K562 (cell line): ENCODE measurements at regions not wholly inside any gene's neighbourhood (a gene's known extent, or its start where the extent isn't known, plus 50 kb on each side); places are given as distances from the start of the nearest gene placed in this dataset.

Experiments used
- ATAC-seq: fragments of 200-7000 bp; cut with Tn5 transposase; 3 replicates; pipeline ENCODE4 v1.9.1; 2020; ENCODE audit warnings: moderate library complexity
- BruUV-seq: library from RNA; stranded (reverse); fragments of 400-500 nt; replicated peaks from 2 replicates; lab custom pipeline; 2021; lab: Mats Ljungman, UMichigan
- CTCF ChIA-PET: fragments of 300-600 bp; formaldehyde crosslinking; extraction: SDS; loops from one replicate; lab custom pipeline; 2021; ENCODE audit warnings: low intra/inter-chr PET ratio; lab: Yijun Ruan, JAX
- POLR2A ChIA-PET: fragments of 300-600, 350-650 bp; sonication (Branson Sonifier 250); formaldehyde crosslinking; extraction: SDS; loops from one replicate; lab custom pipeline; 2021; ENCODE audit warnings: antibody characterized with exemption, inconsistent platforms; lab: Yijun Ruan, JAX
- DNase-seq, 4 experiments: peaks; one replicate each; pipeline versions ENCODE4 v3.0.0 to v3.0.0-alpha.2; 2011 to 2018; ENCODE audit warnings: low spot score in 3 of 4, mixed read lengths in 3 of 4; ENCODE audit errors: extremely low read depth in 1 of 4
- FAIRE-seq: peaks from 2 replicates; lab custom pipeline; 2011; peaks lifted over from hg19 to GRCh38; lab: Jason Lieb, UNC
- H2AFZ ChIP-seq: 2 replicates; pipeline ENCODE4 v1.6.0; 2011; ENCODE audit warnings: low read depth, low read length, control low read depth, inconsistent platforms
- H3K27ac ChIP-seq: fragments of 200-600 bp; 3 replicates; pipeline ENCODE4 v1.8.0; 2011; ENCODE audit warnings: low read depth, mild to moderate bottlenecking, control low read depth, inconsistent platforms, low read length, moderate library complexity, mixed read lengths; ENCODE audit errors: extremely low read depth
- H3K27me3 ChIP-seq, 2 experiments: fragments of 300-600 bp in 1 of 2; 2 replicates in 1 of 2; 3 replicates in 1 of 2; pipeline versions ENCODE4 v1.6.0 to v1.8.0; 2011; ENCODE audit warnings: inconsistent platforms in 2 of 2, low read length in 2 of 2, mild to moderate bottlenecking in 1 of 2, mixed read lengths in 1 of 2, moderate library complexity in 1 of 2; ENCODE audit not compliant: control insufficient read depth in 2 of 2, insufficient read depth in 2 of 2
- H3K36me3 ChIP-seq: fragments of 300-600 bp; 3 replicates; pipeline ENCODE4 v1.8.0; 2011; ENCODE audit warnings: mild to moderate bottlenecking, low read length, inconsistent platforms; ENCODE audit not compliant: control insufficient read depth, insufficient read depth
- H3K4me1 ChIP-seq, 2 experiments: fragments of 200-600 bp in 1 of 2; replicated peaks in 1 of 2; 2 replicates in 1 of 2; 3 replicates in 1 of 2; pipeline versions ENCODE4 v1.5.1 to v1.8.0; 2011; ENCODE audit warnings: inconsistent platforms in 2 of 2, low read length in 2 of 2, mild to moderate bottlenecking in 1 of 2, mixed read lengths in 1 of 2, moderate library complexity in 1 of 2; ENCODE audit not compliant: control insufficient read depth in 2 of 2, insufficient read depth in 2 of 2
- H3K4me2 ChIP-seq: 2 replicates; pipeline ENCODE4 v1.6.1; 2011; ENCODE audit warnings: low read length, control low read depth, inconsistent platforms, mixed read lengths; ENCODE audit not compliant: insufficient read depth
- H3K4me3 ChIP-seq: fragments of 200-600 bp; sonication (generic), shearing (Covaris generic); 2 replicates; pipeline ENCODE4 v1.5.1; 2016; ENCODE audit warnings: control low read depth, inconsistent platforms
- H3K79me2 ChIP-seq: fragments of 200-600 bp; 3 replicates; pipeline ENCODE4 v1.8.0; 2011; ENCODE audit warnings: low read length, inconsistent platforms; ENCODE audit not compliant: control insufficient read depth, insufficient read depth
- H3K9ac ChIP-seq, 2 experiments: 2 replicates each; pipeline versions ENCODE4 v1.6.0 to v1.6.1; 2011; ENCODE audit warnings: low read depth in 2 of 2, low read length in 2 of 2, control low read depth in 1 of 2, inconsistent platforms in 1 of 2, mild to moderate bottlenecking in 1 of 2, mixed read lengths in 1 of 2; ENCODE audit not compliant: insufficient read depth in 1 of 2
- H3K9me1 ChIP-seq: one replicate; pipeline ENCODE4 v1.6.0; 2011; ENCODE audit warnings: inconsistent platforms, mild to moderate bottlenecking, low read length, moderate library complexity; ENCODE audit not compliant: control insufficient read depth, insufficient read depth
- H3K9me3 ChIP-seq: replicated peaks from 2 replicates; pipeline ENCODE4 v1.5.1; 2011; ENCODE audit warnings: low read depth, low read length, inconsistent platforms; ENCODE audit not compliant: control insufficient read depth, insufficient read depth
- H4K20me1 ChIP-seq: replicated peaks from 2 replicates; pipeline ENCODE4 v1.6.1; 2011; ENCODE audit warnings: low read length, inconsistent platforms, mixed read lengths; ENCODE audit not compliant: control insufficient read depth, insufficient read depth
- CBX3 ChIP-seq, 2 experiments: IDR thresholded peaks; 1 replicate in 1 of 2; 2 replicates in 1 of 2; pipeline ENCODE4 v1.6.1; 2012; ENCODE audit warnings: inconsistent platforms in 2 of 2, low read length in 2 of 2, borderline replicate concordance in 1 of 2, control low read depth in 1 of 2
- ELF1 ChIP-seq: fragments of 200-800 bp; sonication (Bioruptor generic); IDR thresholded peaks from 2 replicates; pipeline ENCODE4 v1.6.1; 2016; ENCODE audit warnings: missing genetic modification characterization, missing compliant biosample characterization
- GTF2F1 ChIP-seq: IDR thresholded peaks from 2 replicates; pipeline ENCODE4 v1.6.1; 2011; ENCODE audit warnings: low read depth, low read length, improper control_type of control experiment
- KDM5B ChIP-seq: fragments of 200-600 bp; sonication (generic); IDR thresholded peaks from 2 replicates; pipeline ENCODE4 v1.6.1; 2012; ENCODE audit warnings: low read depth, mild to moderate bottlenecking, moderate library complexity, low read length, control low read depth, inconsistent platforms; ENCODE audit not compliant: insufficient replicate concordance
- KLF16 ChIP-seq: IDR thresholded peaks from 2 replicates; pipeline ENCODE4 v1.6.1; 2016; ENCODE audit warnings: antibody characterized with exemption
- L3MBTL2 ChIP-seq: fragments of 450-650 bp; IDR thresholded peaks from 2 replicates; pipeline ENCODE4 v1.6.1; 2016; ENCODE audit warnings: mild to moderate bottlenecking, moderate library complexity
- SMARCE1 ChIP-seq: fragments of 450-650 bp; IDR thresholded peaks from 2 replicates; pipeline ENCODE4 v1.7.1; 2016; ENCODE audit warnings: mild to moderate bottlenecking
- ZNF174 ChIP-seq: fragments of 250-450 bp; sonication (Bioruptor Pico); IDR thresholded peaks from 2 replicates; pipeline ENCODE4 v1.4.0; 2020; ENCODE audit warnings: mild to moderate bottlenecking
- ZNF232 ChIP-seq: sonication (generic); formaldehyde crosslinking; IDR thresholded peaks from 2 replicates; pipeline ENCODE4 v1.8.0; 2022; ENCODE audit warnings: mild to moderate bottlenecking, missing genetic modification reagents
- ZNF354B ChIP-seq: fragments of 250-450 bp; sonication (Bioruptor Pico); IDR thresholded peaks from 2 replicates; pipeline ENCODE4 v1.4.0; 2020
- WGBS: fragments of 100-300 bp; shearing (Covaris generic); methylation state at CpG from one replicate; pipeline ENCODE4 v1.1.6; 2016; ENCODE audit warnings: low coverage, mixed read lengths; ENCODE audit not compliant: insufficient coverage; ENCODE audit errors: missing lambda C conversion rate; 5-methylcytosine and 5-hydroxymethylcytosine counted together
- in situ Hi-C: fragments of 300-500 bp; cut with MboI; formaldehyde crosslinking; loops from 4 replicates; pipeline ENCODE4 v1.15.0; 2018; ENCODE audit warnings: inconsistent platforms, mixed read lengths
- intact Hi-C: fragments of 100-400 bp; cut with micrococcal nuclease; formaldehyde crosslinking; loops from 2 replicates; pipeline ENCODE4 v1.14.2; 2022
- TF ChIP-seq, protein P1 (sequence below): sonication (generic); formaldehyde crosslinking; IDR thresholded peaks from 2 replicates; pipeline ENCODE4 v1.4.0; 2020; ENCODE audit warnings: mild to moderate bottlenecking, missing genetic modification reagents
- TF ChIP-seq, protein P2 (sequence below): fragments of 250-450 bp; sonication (Bioruptor Pico); IDR thresholded peaks from 2 replicates; pipeline ENCODE4 v1.8.0; 2021; ENCODE audit warnings: borderline replicate concordance, mild to moderate bottlenecking, moderate library complexity; ENCODE audit not compliant: poor library complexity, severe bottlenecking

DNA sequence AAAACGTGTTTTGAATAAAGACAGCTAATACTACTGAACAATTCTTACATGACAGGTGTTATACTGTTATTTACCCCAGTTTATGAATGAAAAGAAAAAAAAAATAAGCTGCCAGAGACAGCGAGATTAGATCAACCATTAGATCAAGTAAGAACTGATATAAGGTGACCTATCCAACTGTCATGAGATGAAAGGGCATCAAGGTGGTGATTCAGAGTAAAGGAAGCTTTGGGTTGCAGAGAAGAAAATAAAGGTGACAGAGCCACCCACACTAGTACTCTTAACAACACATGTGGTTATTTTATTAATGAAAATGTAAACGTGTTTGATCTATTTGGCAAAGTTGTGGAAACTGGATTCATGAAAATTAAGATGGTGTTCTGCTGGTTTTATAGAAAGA is 435.2 kb downstream of the GABRG2 start:
- WGBS = 0% methylated on average over 3 of the region's 3 CpGs
- FAIRE-seq = no peak
- BruUV-seq = no TSS peak

More for the DNA sequence above, 435.2 kb downstream of the GABRG2 start:
- H3K27ac ChIP-seq = no peak overlapping the region
- intact Hi-C loops = no loop called here
- no peak for DNase-seq
- H3K9ac ChIP-seq = no peak overlapping the region
- no peaks in the 10 kb centered on the region for H4K20me1 ChIP-seq
- ChIA-PET POLR2A (no interaction called here), CTCF (no interaction called here)
- no peaks in the 10 kb centered on the region; the same call in 1 of the 2 replicates for H3K9me3 ChIP-seq
- H3K27me3 ChIP-seq = no peaks in the 10 kb centered on the region
- no peak overlapping the region for H3K4me3 ChIP-seq
- H3K9me1 ChIP-seq = no peaks in the 10 kb centered on the region
- no peak overlapping the region for H2AFZ ChIP-seq
- in situ Hi-C loops = no loop called here
- TF ChIP-seq L3MBTL2 (no peak), ZNF354B (no peak), ZNF174 (CRISPR knock-in tag) (no peak), KDM5B (no peak), CBX3 (IDR thresholded peaks at IDR 0.05; ENCODE audit: borderline replicate concordance in 1 of 2, low read length in 2 of 2) (no peak), KLF16 (no peak), ELF1 (tag) (no peak), GTF2F1 (no peak), SMARCE1 (no peak), ZNF232 (CRISPR knock-in tag) (no peak)
- TF ChIP-seq, protein P1, sequence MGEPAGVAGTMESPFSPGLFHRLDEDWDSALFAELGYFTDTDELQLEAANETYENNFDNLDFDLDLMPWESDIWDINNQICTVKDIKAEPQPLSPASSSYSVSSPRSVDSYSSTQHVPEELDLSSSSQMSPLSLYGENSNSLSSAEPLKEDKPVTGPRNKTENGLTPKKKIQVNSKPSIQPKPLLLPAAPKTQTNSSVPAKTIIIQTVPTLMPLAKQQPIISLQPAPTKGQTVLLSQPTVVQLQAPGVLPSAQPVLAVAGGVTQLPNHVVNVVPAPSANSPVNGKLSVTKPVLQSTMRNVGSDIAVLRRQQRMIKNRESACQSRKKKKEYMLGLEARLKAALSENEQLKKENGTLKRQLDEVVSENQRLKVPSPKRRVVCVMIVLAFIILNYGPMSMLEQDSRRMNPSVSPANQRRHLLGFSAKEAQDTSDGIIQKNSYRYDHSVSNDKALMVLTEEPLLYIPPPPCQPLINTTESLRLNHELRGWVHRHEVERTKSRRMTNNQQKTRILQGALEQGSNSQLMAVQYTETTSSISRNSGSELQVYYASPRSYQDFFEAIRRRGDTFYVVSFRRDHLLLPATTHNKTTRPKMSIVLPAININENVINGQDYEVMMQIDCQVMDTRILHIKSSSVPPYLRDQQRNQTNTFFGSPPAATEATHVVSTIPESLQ (CRISPR knock-in tag) = no peak
- TF ChIP-seq, protein P2, sequence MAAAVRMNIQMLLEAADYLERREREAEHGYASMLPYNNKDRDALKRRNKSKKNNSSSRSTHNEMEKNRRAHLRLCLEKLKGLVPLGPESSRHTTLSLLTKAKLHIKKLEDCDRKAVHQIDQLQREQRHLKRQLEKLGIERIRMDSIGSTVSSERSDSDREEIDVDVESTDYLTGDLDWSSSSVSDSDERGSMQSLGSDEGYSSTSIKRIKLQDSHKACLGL (CRISPR knock-in tag) = no peak
- ATAC-seq = no peak
- H3K4me1 ChIP-seq = no peaks in the 10 kb centered on the region
- H3K4me2 ChIP-seq = no peak overlapping the region
- no peaks in the 10 kb centered on the region for H3K36me3 ChIP-seq
- no peaks in the 10 kb centered on the region for H3K79me2 ChIP-seq
